ENCODE measurements at regions not wholly inside any gene's neighbourhood (a gene's known extent, or its start where the extent isn't known, plus 50 kb on each side); places are given as distances from the start of the nearest gene placed in this dataset.

DNA sequence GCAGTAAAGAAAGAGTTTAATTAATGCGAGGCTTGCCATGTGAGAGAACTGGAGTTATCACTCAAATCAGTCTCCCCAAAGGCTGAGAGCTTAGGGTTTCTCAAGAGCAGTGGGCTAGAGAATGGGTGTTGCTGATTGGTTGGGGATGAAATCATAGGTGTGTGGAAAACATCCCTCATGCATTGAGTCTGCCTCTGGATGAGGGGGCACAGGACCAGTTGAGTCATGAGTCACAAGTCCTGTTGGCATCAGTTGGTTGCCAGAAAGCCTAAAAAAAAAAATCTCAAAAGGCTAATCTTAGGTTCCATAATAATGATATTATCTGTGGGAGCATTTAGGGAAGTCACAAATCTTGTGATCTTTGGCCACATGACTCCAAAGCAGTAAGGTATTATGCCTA lies 800.3 kb downstream of the TUSC7 start:
- no peak overlapping the region for H3K4me3 ChIP-seq (ENCODE audit: low read depth, low read length)
- H3K27ac ChIP-seq = no peak overlapping the region
- no peaks in the 10 kb centered on the region for H3K36me3 ChIP-seq (ENCODE audit: control insufficient read depth, insufficient read depth, low read length)
- H3K9me3 ChIP-seq (ENCODE audit: control insufficient read depth, low read length) = no peaks in the 10 kb centered on the region
- H2AFZ ChIP-seq = no peak overlapping the region
- H3K27me3 ChIP-seq (ENCODE audit: control insufficient read depth, insufficient read depth, low read length) = no peaks in the 10 kb centered on the region
- H3K79me2 ChIP-seq = no peaks in the 10 kb centered on the region
- H3K9ac ChIP-seq = no peak overlapping the region
- TF ChIP-seq, protein P1, sequence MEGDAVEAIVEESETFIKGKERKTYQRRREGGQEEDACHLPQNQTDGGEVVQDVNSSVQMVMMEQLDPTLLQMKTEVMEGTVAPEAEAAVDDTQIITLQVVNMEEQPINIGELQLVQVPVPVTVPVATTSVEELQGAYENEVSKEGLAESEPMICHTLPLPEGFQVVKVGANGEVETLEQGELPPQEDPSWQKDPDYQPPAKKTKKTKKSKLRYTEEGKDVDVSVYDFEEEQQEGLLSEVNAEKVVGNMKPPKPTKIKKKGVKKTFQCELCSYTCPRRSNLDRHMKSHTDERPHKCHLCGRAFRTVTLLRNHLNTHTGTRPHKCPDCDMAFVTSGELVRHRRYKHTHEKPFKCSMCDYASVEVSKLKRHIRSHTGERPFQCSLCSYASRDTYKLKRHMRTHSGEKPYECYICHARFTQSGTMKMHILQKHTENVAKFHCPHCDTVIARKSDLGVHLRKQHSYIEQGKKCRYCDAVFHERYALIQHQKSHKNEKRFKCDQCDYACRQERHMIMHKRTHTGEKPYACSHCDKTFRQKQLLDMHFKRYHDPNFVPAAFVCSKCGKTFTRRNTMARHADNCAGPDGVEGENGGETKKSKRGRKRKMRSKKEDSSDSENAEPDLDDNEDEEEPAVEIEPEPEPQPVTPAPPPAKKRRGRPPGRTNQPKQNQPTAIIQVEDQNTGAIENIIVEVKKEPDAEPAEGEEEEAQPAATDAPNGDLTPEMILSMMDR (IDR thresholded peaks at IDR 0.05) = no peak
- H3K4me1 ChIP-seq = no peaks in the 10 kb centered on the region
- H3K4me2 ChIP-seq (ENCODE audit: low read length) = no peak overlapping the region

DNA sequence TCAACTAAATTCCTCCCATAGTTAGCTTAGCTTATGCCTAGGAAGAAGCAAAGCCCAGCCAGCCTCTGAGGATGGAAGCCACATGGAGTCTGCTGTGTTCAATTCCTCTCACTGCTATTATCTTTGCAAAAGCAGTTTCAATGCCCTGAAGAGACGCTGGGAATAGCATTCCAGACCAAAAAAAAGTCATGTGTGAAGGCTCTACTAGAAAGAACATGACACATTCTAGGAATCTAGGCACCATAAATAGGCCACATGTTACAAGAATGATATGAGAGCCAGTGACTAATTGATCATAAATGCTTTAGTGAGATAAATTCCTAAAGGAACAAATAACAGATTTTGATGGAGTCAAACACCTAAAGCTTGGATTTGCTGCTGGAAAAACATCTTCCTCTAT lies 800.8 kb downstream of the TUSC7 start:
- no peaks in the 10 kb centered on the region for H3K36me3 ChIP-seq (ENCODE audit: control insufficient read depth, insufficient read depth, low read length)
- no peaks in the 10 kb centered on the region for H3K4me1 ChIP-seq
- TF ChIP-seq, protein P1 (IDR thresholded peaks at IDR 0.05) = no peak
- no peak overlapping the region for H3K4me3 ChIP-seq (ENCODE audit: low read depth, low read length)
- H3K27ac ChIP-seq = no peak overlapping the region
- H2AFZ ChIP-seq = no peak overlapping the region
- H3K9me3 ChIP-seq (ENCODE audit: control insufficient read depth, low read length) = no peaks in the 10 kb centered on the region
- H3K79me2 ChIP-seq = no peaks in the 10 kb centered on the region
- no peak overlapping the region for H3K4me2 ChIP-seq (ENCODE audit: low read length)
- H3K27me3 ChIP-seq (ENCODE audit: control insufficient read depth, insufficient read depth, low read length) = no peaks in the 10 kb centered on the region
- H3K9ac ChIP-seq = no peak overlapping the region

DNA sequence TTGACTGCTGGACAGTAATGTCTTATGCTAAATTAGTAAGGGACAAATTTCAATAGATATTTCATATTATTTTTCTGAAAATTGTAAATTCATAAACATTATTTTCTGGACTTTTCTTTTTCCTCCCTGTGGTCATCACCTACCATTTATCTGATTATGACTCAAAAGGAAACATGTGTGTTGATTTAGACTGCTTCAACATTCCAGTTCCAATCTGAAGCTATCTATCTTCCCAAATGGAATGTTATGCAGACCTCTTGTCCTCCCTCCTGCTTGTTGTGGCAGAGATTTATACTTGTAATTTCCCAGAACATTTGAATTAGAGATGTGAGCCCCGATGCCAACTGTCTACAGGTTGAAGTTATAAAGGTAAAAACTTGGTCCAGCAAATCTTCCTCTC lies 803.4 kb downstream of the TUSC7 start:
- no peaks in the 10 kb centered on the region for H3K36me3 ChIP-seq (ENCODE audit: control insufficient read depth, insufficient read depth, low read length)
- no peaks in the 10 kb centered on the region for H3K27me3 ChIP-seq (ENCODE audit: control insufficient read depth, insufficient read depth, low read length)
- H3K4me2 ChIP-seq (ENCODE audit: low read length) = no peak overlapping the region
- H3K79me2 ChIP-seq = no peaks in the 10 kb centered on the region
- H2AFZ ChIP-seq = no peak overlapping the region
- H3K4me3 ChIP-seq (ENCODE audit: low read depth, low read length) = no peak overlapping the region
- TF ChIP-seq, protein P1 (IDR thresholded peaks at IDR 0.05) = no peak
- H3K9me3 ChIP-seq (ENCODE audit: control insufficient read depth, low read length) = no peaks in the 10 kb centered on the region
- H3K9ac ChIP-seq = no peak overlapping the region
- H3K27ac ChIP-seq = no peak overlapping the region
- no peaks in the 10 kb centered on the region for H3K4me1 ChIP-seq

DNA sequence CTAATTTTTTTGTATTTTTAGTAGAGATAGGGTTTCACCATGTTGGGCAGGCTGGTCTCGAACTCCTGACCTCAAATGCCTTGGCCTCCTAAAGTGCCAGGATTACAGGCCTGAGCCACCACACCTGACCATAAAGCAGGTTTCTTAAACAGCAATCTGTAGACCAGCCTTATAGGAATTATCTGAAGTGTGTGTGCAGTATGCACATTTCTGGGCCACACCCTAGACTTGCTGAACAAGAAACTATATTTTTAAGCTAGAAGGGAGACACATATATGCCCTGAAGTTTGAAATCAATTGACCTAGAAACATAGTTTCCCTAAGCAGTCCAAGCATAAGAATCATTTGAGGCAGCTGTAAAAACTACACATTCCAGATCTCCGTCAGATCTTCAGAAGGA lies 805.7 kb downstream of the TUSC7 start:
- Histone ChIP-seq H2AFZ (no peak overlapping the region), H3K4me2 (ENCODE audit: low read length) (no peak overlapping the region), H3K4me1 (no peaks in the 10 kb centered on the region), H3K27me3 (ENCODE audit: control insufficient read depth, insufficient read depth, low read length) (no peaks in the 10 kb centered on the region), H3K4me3 (ENCODE audit: low read depth, low read length) (no peak overlapping the region), H3K36me3 (ENCODE audit: control insufficient read depth, insufficient read depth, low read length) (no peaks in the 10 kb centered on the region), H3K79me2 (no peaks in the 10 kb centered on the region), H3K27ac (no peak overlapping the region), H3K9ac (no peak overlapping the region), H3K9me3 (ENCODE audit: control insufficient read depth, low read length) (no peaks in the 10 kb centered on the region)
- TF ChIP-seq, protein P1 (IDR thresholded peaks at IDR 0.05) = no peak

DNA sequence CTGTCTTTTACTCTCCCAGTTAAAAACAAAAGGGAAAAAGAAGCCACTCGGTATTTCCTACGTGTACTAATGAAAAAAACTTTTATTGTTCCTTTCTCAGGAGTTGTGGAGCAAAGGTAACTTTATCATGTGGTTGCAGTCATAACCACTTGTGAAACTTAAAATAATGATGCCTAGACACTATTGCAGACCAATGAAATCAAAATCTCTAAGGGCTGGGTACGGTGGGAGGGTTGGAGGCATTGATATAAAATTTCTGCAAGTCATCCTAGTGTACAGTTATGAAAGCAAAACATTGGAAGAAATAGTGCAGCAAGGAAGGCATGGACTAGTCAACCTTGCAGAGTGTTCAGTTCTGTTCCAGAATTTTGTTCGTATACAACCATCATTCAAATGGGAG lies 808.8 kb downstream of the TUSC7 start:
- Histone ChIP-seq H3K79me2 (no peaks in the 10 kb centered on the region), H3K9me3 (ENCODE audit: control insufficient read depth, low read length) (no peaks in the 10 kb centered on the region), H3K9ac (no peak overlapping the region), H3K4me3 (ENCODE audit: low read depth, low read length) (no peak overlapping the region), H2AFZ (no peak overlapping the region), H3K27ac (no peak overlapping the region), H3K27me3 (ENCODE audit: control insufficient read depth, insufficient read depth, low read length) (no peaks in the 10 kb centered on the region), H3K4me1 (no peaks in the 10 kb centered on the region), H3K36me3 (ENCODE audit: control insufficient read depth, insufficient read depth, low read length) (no peaks in the 10 kb centered on the region), H3K4me2 (ENCODE audit: low read length) (no peak overlapping the region)
- TF ChIP-seq, protein P1 (IDR thresholded peaks at IDR 0.05) = no peak

Data from parathyroid adenoma (tissue), 2 donors.